GM20000 (cell line): ENCODE measurements at regions not wholly inside any gene's neighbourhood (a gene's known extent, or its start where the extent isn't known, plus 50 kb on each side); places are given as distances from the start of the nearest gene placed in this dataset.

ENCODE experiments used
- DNase-seq: peaks from one replicate; pipeline ENCODE4 v3.0.0; 2012; ENCODE audit warnings: low spot score
- TF ChIP-seq, protein P1 (sequence below): IDR thresholded peaks from 2 replicates; pipeline ENCODE4 v1.5.1; 2012; ENCODE audit warnings: mild to moderate bottlenecking, control low read depth; ENCODE audit errors: extremely low read depth, missing control alignments

GRCh38 chr5:38742821-38743220 lies 103.0 kb upstream of the OSMR start:
- TF ChIP-seq, protein P1, sequence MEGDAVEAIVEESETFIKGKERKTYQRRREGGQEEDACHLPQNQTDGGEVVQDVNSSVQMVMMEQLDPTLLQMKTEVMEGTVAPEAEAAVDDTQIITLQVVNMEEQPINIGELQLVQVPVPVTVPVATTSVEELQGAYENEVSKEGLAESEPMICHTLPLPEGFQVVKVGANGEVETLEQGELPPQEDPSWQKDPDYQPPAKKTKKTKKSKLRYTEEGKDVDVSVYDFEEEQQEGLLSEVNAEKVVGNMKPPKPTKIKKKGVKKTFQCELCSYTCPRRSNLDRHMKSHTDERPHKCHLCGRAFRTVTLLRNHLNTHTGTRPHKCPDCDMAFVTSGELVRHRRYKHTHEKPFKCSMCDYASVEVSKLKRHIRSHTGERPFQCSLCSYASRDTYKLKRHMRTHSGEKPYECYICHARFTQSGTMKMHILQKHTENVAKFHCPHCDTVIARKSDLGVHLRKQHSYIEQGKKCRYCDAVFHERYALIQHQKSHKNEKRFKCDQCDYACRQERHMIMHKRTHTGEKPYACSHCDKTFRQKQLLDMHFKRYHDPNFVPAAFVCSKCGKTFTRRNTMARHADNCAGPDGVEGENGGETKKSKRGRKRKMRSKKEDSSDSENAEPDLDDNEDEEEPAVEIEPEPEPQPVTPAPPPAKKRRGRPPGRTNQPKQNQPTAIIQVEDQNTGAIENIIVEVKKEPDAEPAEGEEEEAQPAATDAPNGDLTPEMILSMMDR: no peak
- no peak for DNase-seq

DNA sequence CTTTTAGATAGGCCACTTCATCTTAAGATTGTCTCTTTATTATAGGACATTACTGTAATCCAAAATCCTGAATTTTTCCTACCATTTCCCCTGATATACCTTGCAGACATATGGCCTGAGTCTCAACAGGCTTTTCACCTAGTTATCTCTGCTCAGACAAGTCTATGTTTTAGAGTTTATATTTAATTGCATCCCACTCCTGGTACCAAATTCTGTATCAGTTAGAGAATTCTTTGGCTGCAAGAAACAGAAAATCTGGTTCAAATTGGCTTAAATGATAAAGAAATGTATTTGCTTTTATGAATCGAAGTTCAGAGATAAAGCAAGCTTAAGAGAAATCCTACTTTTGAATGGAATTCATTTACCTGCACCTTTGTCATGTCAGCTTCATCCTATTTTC lies 102.2 kb upstream of the OSMR start:
- DNase-seq: no peak
- TF ChIP-seq, protein P1: no peak

- TF ChIP-seq, protein P1: no peak
- no peak for DNase-seq
Observed at GRCh38 chr5:38745836-38746732, 99.7 kb upstream of the OSMR start.

DNA sequence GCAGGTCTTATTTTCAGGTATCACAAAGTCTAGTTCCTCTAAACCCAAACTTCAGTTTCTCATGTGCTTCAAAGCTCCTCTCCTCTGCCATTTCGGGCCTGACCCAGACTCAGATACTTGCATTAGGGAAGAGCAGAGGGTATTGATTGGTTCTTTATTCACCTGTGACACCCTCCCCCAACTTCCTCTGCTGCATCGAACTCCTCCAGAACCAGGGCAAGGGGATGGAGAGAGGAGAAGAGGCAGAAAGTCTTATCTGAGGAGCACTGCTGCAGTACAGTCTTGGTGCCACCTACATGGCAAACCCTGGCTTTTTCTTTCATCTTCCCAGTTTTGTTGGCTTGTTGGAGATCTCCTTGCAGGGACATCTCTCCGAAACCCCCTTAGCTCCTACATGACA lies 96.0 kb upstream of the OSMR start:
- DNase-seq: no peak
- TF ChIP-seq, protein P1: no peak

DNA sequence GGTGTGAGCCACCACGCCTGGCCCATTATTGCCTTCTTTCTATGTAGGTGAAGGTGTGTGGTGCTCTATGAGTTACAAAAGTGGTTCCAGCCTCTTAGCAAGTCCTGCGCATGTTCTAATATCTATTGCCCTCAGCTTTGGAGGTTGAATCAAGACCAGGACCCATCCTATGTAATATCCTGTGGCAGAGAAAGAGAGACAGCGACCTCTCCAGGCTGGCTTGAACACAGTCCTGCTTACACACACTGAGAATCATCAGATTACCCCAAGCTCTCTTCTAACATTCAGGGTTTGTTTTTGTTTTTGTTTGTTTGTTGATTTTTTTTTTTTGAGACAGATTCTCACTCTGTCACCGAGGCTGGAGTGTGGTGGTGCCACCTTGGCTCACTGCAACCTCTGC lies 94.7 kb upstream of the OSMR start:
- TF ChIP-seq, protein P1: no peak
- DNase-seq: no peak

DNA sequence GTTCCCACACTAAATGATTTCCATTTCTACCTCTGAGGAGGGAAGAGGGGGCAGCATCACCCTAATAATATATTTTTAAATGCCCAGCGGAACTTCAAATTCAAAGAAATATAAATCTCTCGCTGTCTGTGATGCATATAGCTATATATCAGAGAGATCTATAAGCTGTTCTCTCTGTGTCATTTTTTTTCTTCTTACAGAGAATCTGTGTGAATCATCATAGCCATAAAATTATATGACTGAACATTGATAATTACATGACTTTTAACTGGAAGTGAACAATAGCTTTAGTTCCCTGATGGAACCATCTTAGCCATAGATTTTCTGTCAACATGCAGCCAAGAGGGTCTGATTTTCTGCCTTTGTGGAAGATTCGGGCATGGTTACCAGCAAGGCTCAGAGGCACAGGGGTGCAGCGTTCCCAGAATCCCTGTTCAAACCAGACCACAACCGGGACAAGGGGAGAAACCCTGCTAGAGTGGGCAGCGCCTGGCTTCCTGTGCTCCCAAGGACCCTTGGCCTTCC lies 93.7 kb upstream of the OSMR start:
- TF ChIP-seq, protein P1: no peak
- DNase-seq: no peak

- TF ChIP-seq, protein P1: no peak
- no peak for DNase-seq
Observed at GRCh38 chr5:38752622-38753021, 93.2 kb upstream of the OSMR start.
